SK-N-SH (cell line): ENCODE measurements at regions not wholly inside any gene's neighbourhood (a gene's known extent, or its start where the extent isn't known, plus 50 kb on each side); places are given as distances from the start of the nearest gene placed in this dataset.

Experiments used
- CTCF ChIA-PET: fragments of 300-600, 350-600 bp; formaldehyde crosslinking; extraction: SDS; loops from one replicate; lab custom pipeline; 2021; lab: Yijun Ruan, JAX
- POLR2A ChIA-PET: fragments of 350-600 bp; sonication (Branson Sonifier 250); formaldehyde crosslinking; extraction: SDS; loops from one replicate; lab custom pipeline; 2020; ENCODE audit warnings: antibody characterized with exemption, inconsistent platforms; lab: Yijun Ruan, JAX
- DNase-seq: peaks from one replicate; pipeline ENCODE4 v3.0.0; 2012
- H2AFZ ChIP-seq: fragments of 200-600 bp; sonication (generic); 2 replicates; pipeline ENCODE4 v1.8.1; 2016; ENCODE audit warnings: antibody characterized with exemption, mild to moderate bottlenecking, low read depth
- H3F3A ChIP-seq: fragments of 200-600 bp; sonication (generic); replicated peaks from 2 replicates; pipeline ENCODE3; 2016; ENCODE audit warnings: antibody characterized with exemption, mild to moderate bottlenecking; ENCODE audit not compliant: insufficient read depth
- H3K27ac ChIP-seq, 2 experiments: fragments of 200-500 bp in 1 of 2; fragments of 200-600 bp in 1 of 2; sonication (Bioruptor generic) in 1 of 2; sonication (generic), shearing (Covaris generic) in 1 of 2; 2 replicates each; pipeline versions ENCODE4 v1.5.1 to v1.6.1; 2014 to 2016; ENCODE audit warnings: low read depth in 2 of 2, inconsistent platforms in 1 of 2, low read length in 1 of 2, mild to moderate bottlenecking in 1 of 2, mixed read lengths in 1 of 2
- H3K27me3 ChIP-seq: fragments of 200-600 bp; sonication (generic), shearing (Covaris generic); 2 replicates; pipeline ENCODE4 v1.6.1; 2016; ENCODE audit warnings: mixed run types; ENCODE audit not compliant: insufficient read depth
- H3K36me3 ChIP-seq, 2 experiments: fragments of 200-500 bp in 1 of 2; fragments of 200-600 bp in 1 of 2; sonication (Bioruptor generic) in 1 of 2; sonication (generic) in 1 of 2; replicated peaks in 1 of 2; 2 replicates each; pipeline versions ENCODE3 to v1.5.1; 2014 to 2016; ENCODE audit warnings: low read length in 1 of 2, mild to moderate bottlenecking in 1 of 2; ENCODE audit not compliant: insufficient read depth in 2 of 2, control insufficient read depth in 1 of 2
- H3K4me1 ChIP-seq, 2 experiments: fragments of 200-500 bp in 1 of 2; fragments of 200-600 bp in 1 of 2; sonication (Bioruptor generic) in 1 of 2; sonication (generic), shearing (Covaris generic) in 1 of 2; 2 replicates each; pipeline versions ENCODE4 v1.5.1 to v1.6.1; 2014 to 2016; ENCODE audit warnings: low read depth in 1 of 2, low read length in 1 of 2, mixed run types in 1 of 2; ENCODE audit not compliant: insufficient read depth in 2 of 2, control insufficient read depth in 1 of 2
- H3K4me2 ChIP-seq: fragments of 200-600 bp; sonication (generic), shearing (Covaris generic); 2 replicates; pipeline ENCODE4 v1.6.1; 2017; ENCODE audit warnings: mixed run types
- H3K4me3 ChIP-seq, 2 experiments: fragments of 200-500 bp in 1 of 2; fragments of 200-600 bp in 1 of 2; sonication (Bioruptor generic) in 1 of 2; sonication (generic), shearing (Covaris generic) in 1 of 2; 2 replicates each; pipeline versions ENCODE4 v1.5.1 to v1.8.1; 2014 to 2016; ENCODE audit warnings: low read depth in 2 of 2, inconsistent platforms in 1 of 2, low read length in 1 of 2, mild to moderate bottlenecking in 1 of 2, mixed read lengths in 1 of 2, moderate library complexity in 1 of 2
- H3K79me2 ChIP-seq: fragments of 200-600 bp; sonication (generic); 2 replicates; pipeline ENCODE4 v1.8.1; 2017; ENCODE audit warnings: mild to moderate bottlenecking; ENCODE audit not compliant: insufficient read depth
- H3K9ac ChIP-seq: fragments of 200-600 bp; sonication (generic); 2 replicates; pipeline ENCODE4 v1.6.1; 2017; ENCODE audit warnings: mixed run types
- H3K9me2 ChIP-seq: fragments of 200-600 bp; sonication (generic); 2 replicates; pipeline ENCODE4 v1.6.1; 2017; ENCODE audit warnings: mixed run types
- H3K9me3 ChIP-seq: fragments of 200-600 bp; sonication (generic); 2 replicates; pipeline ENCODE4 v1.6.1; 2017; ENCODE audit warnings: mixed run types, mild to moderate bottlenecking, moderate library complexity
- H4K20me1 ChIP-seq: fragments of 200-600 bp; sonication (generic); 2 replicates; pipeline ENCODE4 v1.6.1; 2017; ENCODE audit warnings: mild to moderate bottlenecking, mixed run types; ENCODE audit not compliant: insufficient read depth
- CHD2 ChIP-seq: fragments of 150-350 bp; IDR thresholded peaks from 2 replicates; pipeline ENCODE4 v1.6.1; 2018; ENCODE audit warnings: low read length; ENCODE audit not compliant: partially characterized antibody
- CTCF ChIP-seq: fragments of 200-600 bp; sonication (generic); IDR thresholded peaks from 2 replicates; pipeline ENCODE4 v1.6.1; 2017; ENCODE audit warnings: antibody characterized with exemption, mild to moderate bottlenecking, moderate library complexity
- ELF1 ChIP-seq: IDR thresholded peaks from 2 replicates; pipeline ENCODE4 v1.4.0; 2012
- EP300 ChIP-seq, 2 experiments: IDR thresholded peaks; 2 replicates each; pipeline versions ENCODE4 v1.4.0 to v1.6.1; 2012; ENCODE audit warnings: borderline replicate concordance in 1 of 2, low read depth in 1 of 2, low read length in 1 of 2
- FOXJ3 ChIP-seq: sonication (generic); formaldehyde crosslinking; IDR thresholded peaks from 2 replicates; pipeline ENCODE4 v1.5.1; 2020; ENCODE audit warnings: mild to moderate bottlenecking, missing genetic modification reagents
- GATA2 ChIP-seq: sonication (generic); formaldehyde crosslinking; IDR thresholded peaks from 2 replicates; pipeline ENCODE4 v1.5.0; 2020; ENCODE audit warnings: mild to moderate bottlenecking, missing genetic modification reagents
- IRF3 ChIP-seq: fragments of 150-350 bp; IDR thresholded peaks from 2 replicates; pipeline ENCODE4 v1.6.1; 2016; ENCODE audit warnings: mild to moderate bottlenecking, low read depth, low read length
- MEF2A ChIP-seq: IDR thresholded peaks from 2 replicates; pipeline ENCODE4 v1.4.0; 2012; ENCODE audit warnings: low read depth, borderline replicate concordance
- NRF1 ChIP-seq: IDR thresholded peaks from 2 replicates; pipeline ENCODE4 v1.6.1; 2012; ENCODE audit warnings: low read depth, mild to moderate bottlenecking, low read length
- POLR2AphosphoS5 ChIP-seq: IDR thresholded peaks from 2 replicates; pipeline ENCODE4 v1.6.1; 2012; ENCODE audit warnings: low read depth, low read length
- RCOR1 ChIP-seq: fragments of 150-350 bp; IDR thresholded peaks from 2 replicates; pipeline ENCODE4 v1.6.1; 2017; ENCODE audit warnings: antibody characterized with exemption, low read length
- RFX5 ChIP-seq: IDR thresholded peaks from 2 replicates; pipeline ENCODE4 v1.6.1; 2012; ENCODE audit warnings: mild to moderate bottlenecking, improper control_type of control experiment, low read length
- RXRA ChIP-seq: IDR thresholded peaks from 2 replicates; pipeline ENCODE4 v1.4.0; 2012; ENCODE audit warnings: low read depth, mild to moderate bottlenecking, borderline replicate concordance
- SIN3A ChIP-seq: IDR thresholded peaks from 2 replicates; pipeline ENCODE4 v1.6.1; 2012; ENCODE audit warnings: low read depth, mild to moderate bottlenecking, low read length, moderate library complexity, borderline replicate concordance
- TCF12 ChIP-seq: IDR thresholded peaks from 2 replicates; pipeline ENCODE4 v1.4.0; 2012
- TEAD4 ChIP-seq: IDR thresholded peaks from 2 replicates; pipeline ENCODE4 v1.4.0; 2012; ENCODE audit warnings: mild to moderate bottlenecking, borderline replicate concordance; ENCODE audit not compliant: insufficient read depth
- USF1 ChIP-seq: IDR thresholded peaks from 2 replicates; pipeline ENCODE4 v1.4.0; 2012; ENCODE audit warnings: low read depth, borderline replicate concordance
- YY1 ChIP-seq: IDR thresholded peaks from 2 replicates; pipeline ENCODE4 v1.4.0; 2012; ENCODE audit warnings: low read depth, mild to moderate bottlenecking
- ZBTB33 ChIP-seq: IDR thresholded peaks from 2 replicates; pipeline ENCODE4 v1.4.0; 2012; ENCODE audit warnings: low read depth, borderline replicate concordance
- WGBS: methylation state at CpG from one replicate; pipeline ENCODE4 v1.1.6; 2017; ENCODE audit warnings: low lambda C conversion rate; 5-methylcytosine and 5-hydroxymethylcytosine counted together

- CTCF ChIA-PET = no interaction called here
- no peaks in the 10 kb centered on the region for H3K36me3 ChIP-seq
- H3K9me3 ChIP-seq = no peaks in the 10 kb centered on the region
- no peak for DNase-seq
- 21% methylated on average over 2 of the region's 2 CpGs for WGBS
- H3K9me2 ChIP-seq = no peaks in the 10 kb centered on the region
- H2AFZ ChIP-seq = no peak overlapping the region
- H3K4me2 ChIP-seq = no peak overlapping the region
- POLR2A ChIA-PET = no interaction called here
- H3K27ac ChIP-seq = no peak overlapping the region
- H3K79me2 ChIP-seq = no peaks in the 10 kb centered on the region
- H3K27me3 ChIP-seq = no peaks in the 10 kb centered on the region
- H3K4me3 ChIP-seq = no peak overlapping the region
- TF ChIP-seq ELF1 = no peak
- no peak for TF ChIP-seq NRF1
- no peak for TF ChIP-seq GATA2 (CRISPR knock-in tag)
- no peak for TF ChIP-seq POLR2AphosphoS5
- no peak for TF ChIP-seq RFX5
- TF ChIP-seq SIN3A = no peak
- TF ChIP-seq TEAD4 = no peak
- no peak for TF ChIP-seq CTCF
- TF ChIP-seq TCF12 = no peak
- TF ChIP-seq CHD2 = no peak
- no peak for TF ChIP-seq EP300 (IDR thresholded peaks at IDR 0.05; ENCODE audit: borderline replicate concordance in 1 of 2, low read depth in 1 of 2, low read length in 1 of 2)
- no peak for TF ChIP-seq FOXJ3 (CRISPR knock-in tag)
- TF ChIP-seq IRF3 = no peak
- no peak for TF ChIP-seq RCOR1
- no peak for TF ChIP-seq USF1
- TF ChIP-seq RXRA = no peak
- no peak for TF ChIP-seq MEF2A
- TF ChIP-seq YY1 = no peak
- no peak for TF ChIP-seq ZBTB33
- no peaks in the 10 kb centered on the region for H3F3A ChIP-seq
- no peaks in the 10 kb centered on the region for H4K20me1 ChIP-seq
- no peaks in the 10 kb centered on the region; a peak in 1 of 4 replicates for H3K4me1 ChIP-seq
- no peak overlapping the region for H3K9ac ChIP-seq
These were observed 1140.9 kb downstream of the BRD1 start for GRCh38 chr22:48686694-48687302.
